ENCODE measurements at regions not wholly inside any gene's neighbourhood (a gene's known extent, or its start where the extent isn't known, plus 50 kb on each side); places are given as distances from the start of the nearest gene placed in this dataset.

- H3K4me3 ChIP-seq (ENCODE audit: low read depth, low read length): no peak overlapping the region
- CTCF ChIA-PET: no interaction called here
- POLR2A ChIA-PET: no interaction called here
- no peaks in the 10 kb centered on the region for H3K36me3 ChIP-seq (ENCODE audit: control insufficient read depth in 2 of 2, insufficient read depth in 1 of 2, low read length in 2 of 2)
- no peaks in the 10 kb centered on the region for H3K9me3 ChIP-seq (ENCODE audit: control insufficient read depth, insufficient read depth, low read depth, low read length)
- no peak overlapping the region for H3K27ac ChIP-seq (ENCODE audit: extremely low read depth, low read depth, low read length)
- H3K4me1 ChIP-seq (ENCODE audit: control insufficient read depth, insufficient read depth, low read length): no peaks in the 10 kb centered on the region
- TF ChIP-seq ZSCAN30 (tag by site-specific recombination; IDR thresholded peaks at IDR 0.05) (no peak), ZSCAN18 (tag by site-specific recombination; IDR thresholded peaks at IDR 0.05) (no peak), ZNF658 (tag by site-specific recombination; IDR thresholded peaks at IDR 0.05) (no peak)
These were observed 280.3 kb downstream of the CYRIA start for GRCh38 chr2:16385341-16385740.

DNA sequence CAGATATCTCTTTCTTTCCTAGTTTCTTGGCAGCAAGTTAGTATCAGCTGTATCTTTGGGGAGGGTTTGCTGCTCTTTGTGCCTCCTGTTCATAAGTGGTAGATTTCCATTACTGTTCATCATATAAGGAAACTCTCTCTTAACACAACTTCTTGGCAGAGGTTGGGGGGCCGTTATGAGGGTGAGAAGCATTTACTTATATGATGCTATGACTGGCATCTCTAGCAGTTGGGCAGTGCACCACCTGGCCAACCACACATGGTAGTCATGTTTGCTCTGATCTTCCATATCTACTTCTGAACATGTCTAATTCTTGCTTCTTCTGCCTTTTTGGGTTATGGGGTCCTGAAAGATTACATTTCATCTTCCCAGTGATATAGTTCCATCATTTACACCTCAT lies 282.2 kb downstream of the CYRIA start:
- CTCF ChIA-PET: no interaction called here
- no peaks in the 10 kb centered on the region for H3K9me3 ChIP-seq (ENCODE audit: control insufficient read depth, insufficient read depth, low read depth, low read length)
- no peaks in the 10 kb centered on the region for H3K4me1 ChIP-seq (ENCODE audit: control insufficient read depth, insufficient read depth, low read length)

DNA sequence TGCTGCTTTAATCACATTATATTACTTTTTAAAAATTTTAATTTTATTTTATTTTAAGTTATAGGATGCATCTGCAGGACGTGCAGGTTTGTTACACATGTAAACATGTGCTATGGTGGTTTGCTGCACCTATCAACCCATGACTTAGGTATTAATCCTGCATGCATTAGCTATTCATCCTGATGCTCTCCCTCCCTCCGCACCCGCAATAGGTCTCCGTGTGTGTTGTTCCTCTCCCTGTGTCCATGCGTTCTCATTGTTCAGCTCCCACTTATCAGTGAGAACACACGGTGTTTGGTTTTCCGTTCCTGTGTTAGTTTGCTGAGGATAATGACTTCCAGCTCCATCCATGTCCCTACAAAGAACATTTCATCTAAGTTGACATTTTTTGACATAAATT lies 283.2 kb downstream of the CYRIA start:
- ChIA-PET CTCF (interaction anchor here (0.7 kb wide), 1 partner anchor 390 kb away, joined by 3 read pairs; no protein-coding TSS in a partner anchor), POLR2A (no interaction called here)
- H3K4me3 ChIP-seq (ENCODE audit: low read depth, low read length): no peak overlapping the region
- TF ChIP-seq SALL2 (tag by site-specific recombination; IDR thresholded peaks at IDR 0.05; ENCODE audit: borderline replicate concordance) (no peak), ZNF776 (tag by site-specific recombination; IDR thresholded peaks at IDR 0.05; ENCODE audit: borderline replicate concordance) (no peak), ZNF175 (tag by site-specific recombination; IDR thresholded peaks at IDR 0.05) (no peak), MZF1 (tag by site-specific recombination; IDR thresholded peaks at IDR 0.05; ENCODE audit: borderline replicate concordance) (no peak), ZNF433 (tag by site-specific recombination; IDR thresholded peaks at IDR 0.05; ENCODE audit: low read depth) (no peak)
- no peak overlapping the region for H3K27ac ChIP-seq (ENCODE audit: extremely low read depth, low read depth, low read length)
- H3K9me3 ChIP-seq (ENCODE audit: control insufficient read depth, insufficient read depth, low read depth, low read length): no peaks in the 10 kb centered on the region
- H3K4me1 ChIP-seq (ENCODE audit: control insufficient read depth, insufficient read depth, low read length): no peaks in the 10 kb centered on the region
- H3K36me3 ChIP-seq (ENCODE audit: control insufficient read depth in 2 of 2, insufficient read depth in 1 of 2, low read length in 2 of 2): no peaks in the 10 kb centered on the region

More for the DNA sequence above, 282.2 kb downstream of the CYRIA start:
- TF ChIP-seq TRIM28 (IDR thresholded peaks at IDR 0.05; ENCODE audit: borderline replicate concordance, low read length) (no peak), ZNF76 (tag by site-specific recombination; IDR thresholded peaks at IDR 0.05; ENCODE audit: borderline replicate concordance, low read depth) (no peak), ZNF133 (tag by site-specific recombination; IDR thresholded peaks at IDR 0.05) (no peak), ZNF654 (tag by site-specific recombination; IDR thresholded peaks at IDR 0.05; ENCODE audit: low read depth) (no peak), ZNF626 (tag by site-specific recombination; IDR thresholded peaks at IDR 0.05) (no peak), SETDB1 (IDR thresholded peaks at IDR 0.05; ENCODE audit: insufficient read length, low read length) (no peak)
- TF ChIP-seq, protein P1, sequence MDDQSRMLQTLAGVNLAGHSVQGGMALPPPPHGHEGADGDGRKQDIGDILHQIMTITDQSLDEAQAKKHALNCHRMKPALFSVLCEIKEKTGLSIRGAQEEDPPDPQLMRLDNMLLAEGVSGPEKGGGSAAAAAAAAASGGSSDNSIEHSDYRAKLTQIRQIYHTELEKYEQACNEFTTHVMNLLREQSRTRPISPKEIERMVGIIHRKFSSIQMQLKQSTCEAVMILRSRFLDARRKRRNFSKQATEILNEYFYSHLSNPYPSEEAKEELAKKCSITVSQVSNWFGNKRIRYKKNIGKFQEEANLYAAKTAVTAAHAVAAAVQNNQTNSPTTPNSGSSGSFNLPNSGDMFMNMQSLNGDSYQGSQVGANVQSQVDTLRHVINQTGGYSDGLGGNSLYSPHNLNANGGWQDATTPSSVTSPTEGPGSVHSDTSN (CRISPR knock-in tag; IDR thresholded peaks at IDR 0.05): no peak
- H3K36me3 ChIP-seq (ENCODE audit: control insufficient read depth in 2 of 2, insufficient read depth in 1 of 2, low read length in 2 of 2): no peaks in the 10 kb centered on the region
- H3K4me3 ChIP-seq (ENCODE audit: low read depth, low read length): no peak overlapping the region
- POLR2A ChIA-PET: no interaction called here
- H3K27ac ChIP-seq (ENCODE audit: extremely low read depth, low read depth, low read length): no peak overlapping the region

GRCh38 chr2:16381511-16381910 lies 284.1 kb downstream of the CYRIA start:
- CTCF ChIA-PET: no interaction called here
- H3K27ac ChIP-seq (ENCODE audit: extremely low read depth, low read depth, low read length): no peak overlapping the region
- H3K4me1 ChIP-seq (ENCODE audit: control insufficient read depth, insufficient read depth, low read length): no peaks in the 10 kb centered on the region
- TF ChIP-seq ZNF292 (tag by site-specific recombination; IDR thresholded peaks at IDR 0.05; ENCODE audit: borderline replicate concordance, low read depth): no peak
- TF ChIP-seq ZNF510 (tag by site-specific recombination; IDR thresholded peaks at IDR 0.05; ENCODE audit: insufficient replicate concordance): no peak
- TF ChIP-seq ZFP37 (tag by site-specific recombination; IDR thresholded peaks at IDR 0.05): no peak
- TF ChIP-seq ZBTB6 (tag by site-specific recombination; IDR thresholded peaks at IDR 0.05): no peak
- TF ChIP-seq, protein P2, sequence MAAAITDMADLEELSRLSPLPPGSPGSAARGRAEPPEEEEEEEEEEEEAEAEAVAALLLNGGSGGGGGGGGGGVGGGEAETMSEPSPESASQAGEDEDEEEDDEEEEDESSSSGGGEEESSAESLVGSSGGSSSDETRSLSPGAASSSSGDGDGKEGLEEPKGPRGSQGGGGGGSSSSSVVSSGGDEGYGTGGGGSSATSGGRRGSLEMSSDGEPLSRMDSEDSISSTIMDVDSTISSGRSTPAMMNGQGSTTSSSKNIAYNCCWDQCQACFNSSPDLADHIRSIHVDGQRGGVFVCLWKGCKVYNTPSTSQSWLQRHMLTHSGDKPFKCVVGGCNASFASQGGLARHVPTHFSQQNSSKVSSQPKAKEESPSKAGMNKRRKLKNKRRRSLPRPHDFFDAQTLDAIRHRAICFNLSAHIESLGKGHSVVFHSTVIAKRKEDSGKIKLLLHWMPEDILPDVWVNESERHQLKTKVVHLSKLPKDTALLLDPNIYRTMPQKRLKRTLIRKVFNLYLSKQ (tag by site-specific recombination; IDR thresholded peaks at IDR 0.05; ENCODE audit: borderline replicate concordance): no peak
- TF ChIP-seq, protein P3, sequence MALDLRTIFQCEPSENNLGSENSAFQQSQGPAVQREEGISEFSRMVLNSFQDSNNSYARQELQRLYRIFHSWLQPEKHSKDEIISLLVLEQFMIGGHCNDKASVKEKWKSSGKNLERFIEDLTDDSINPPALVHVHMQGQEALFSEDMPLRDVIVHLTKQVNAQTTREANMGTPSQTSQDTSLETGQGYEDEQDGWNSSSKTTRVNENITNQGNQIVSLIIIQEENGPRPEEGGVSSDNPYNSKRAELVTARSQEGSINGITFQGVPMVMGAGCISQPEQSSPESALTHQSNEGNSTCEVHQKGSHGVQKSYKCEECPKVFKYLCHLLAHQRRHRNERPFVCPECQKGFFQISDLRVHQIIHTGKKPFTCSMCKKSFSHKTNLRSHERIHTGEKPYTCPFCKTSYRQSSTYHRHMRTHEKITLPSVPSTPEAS (tag by site-specific recombination; IDR thresholded peaks at IDR 0.05): no peak
- no peak for TF ChIP-seq ZNF585B (tag by site-specific recombination; IDR thresholded peaks at IDR 0.05)
- TF ChIP-seq ZIC2 (tag by site-specific recombination; IDR thresholded peaks at IDR 0.05): no peak
- POLR2A ChIA-PET: no interaction called here
- H3K4me3 ChIP-seq (ENCODE audit: low read depth, low read length): no peak overlapping the region
- no peaks in the 10 kb centered on the region for H3K9me3 ChIP-seq (ENCODE audit: control insufficient read depth, insufficient read depth, low read depth, low read length)
- H3K36me3 ChIP-seq (ENCODE audit: control insufficient read depth in 2 of 2, insufficient read depth in 1 of 2, low read length in 2 of 2): no peaks in the 10 kb centered on the region
